ENCODE measurements at regions not wholly inside any gene's neighbourhood (a gene's known extent, or its start where the extent isn't known, plus 50 kb on each side); places are given as distances from the start of the nearest gene placed in this dataset.
A peak's percentile ranks its signal among the peaks of the same experiment; 100 is the strongest.
"Not testable (repeated sequence)": the region's sequence is repeated elsewhere in the genome, so short reads cannot be mapped to it uniquely, and the experiment has no call there.

DNA sequence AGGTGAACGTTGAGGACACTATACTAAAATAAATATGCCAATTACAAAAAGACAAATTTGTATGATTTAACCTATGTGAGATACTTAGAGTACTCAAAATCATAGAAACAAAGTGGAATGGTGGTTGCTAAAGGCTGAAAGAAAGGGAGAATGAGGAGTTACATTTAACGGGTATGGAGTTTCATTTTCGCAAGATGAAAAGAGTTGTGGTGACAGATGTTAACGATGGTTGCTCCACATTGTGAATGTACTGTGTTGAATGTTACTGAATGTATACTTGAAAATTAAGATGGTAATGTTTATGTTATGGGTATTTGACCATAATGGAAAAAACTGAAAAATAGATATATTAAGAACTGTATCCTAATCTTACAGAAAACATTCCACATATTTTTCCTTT, 51.3 kb upstream of the MOCS2 start:
- no peak for DNase-seq (ENCODE audit: extremely low read depth, low read depth)

DNA sequence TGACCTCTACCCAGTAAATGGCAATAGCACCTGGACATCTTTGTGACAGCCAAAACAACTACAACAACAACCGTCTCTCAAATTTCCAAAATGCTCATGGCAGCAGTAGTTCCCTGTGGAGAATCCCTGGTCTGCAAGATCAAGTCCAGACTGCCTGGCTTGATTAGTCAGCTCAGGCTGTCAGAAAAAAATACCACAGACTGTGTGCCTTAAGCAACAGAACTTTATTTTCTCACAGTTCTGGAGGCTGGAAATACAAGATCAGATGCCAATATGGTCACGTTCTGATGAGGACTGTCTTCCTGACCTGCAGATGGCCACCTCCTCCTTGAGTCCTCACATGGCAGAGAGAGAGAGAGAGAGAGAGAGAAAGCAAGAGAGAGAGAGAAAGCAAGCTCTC, 52.3 kb upstream of the MOCS2 start:
- no peak for DNase-seq (ENCODE audit: extremely low read depth, low read depth)

DNA sequence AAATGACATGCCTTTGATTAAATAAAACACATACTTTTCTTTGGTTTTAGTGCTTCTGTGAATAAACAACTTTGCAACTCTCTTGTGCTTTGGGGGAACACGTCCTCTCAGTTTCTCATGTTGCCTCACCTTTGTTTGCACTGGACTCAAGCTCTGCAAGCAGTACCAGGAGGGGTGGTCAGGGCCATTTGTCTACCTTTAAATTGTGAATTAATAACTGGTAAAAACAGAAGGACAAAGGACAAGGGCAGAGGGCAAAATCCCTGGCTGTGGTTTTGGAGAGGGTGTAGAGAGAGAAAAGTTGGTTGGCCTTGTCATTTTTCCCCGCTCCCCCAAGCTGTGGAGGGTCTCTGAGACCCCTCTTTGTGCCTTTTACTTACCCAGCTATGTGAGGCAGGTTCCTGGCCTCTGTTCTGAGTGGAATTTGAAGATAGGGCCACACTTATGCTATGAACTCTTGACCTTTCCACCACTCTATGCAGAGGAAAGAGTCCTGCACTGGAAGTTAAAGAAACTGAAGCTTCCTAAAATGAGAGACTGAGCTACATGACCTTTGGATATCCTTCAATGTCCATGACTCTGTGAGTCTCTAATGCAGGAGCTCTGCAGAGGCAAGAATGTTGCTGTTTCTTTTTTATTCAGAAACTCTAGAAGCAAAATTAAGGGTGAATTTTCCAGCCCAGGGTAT, 55.1 kb upstream of the MOCS2 start:
- no peak for DNase-seq (ENCODE audit: extremely low read depth, low read depth)

DNA sequence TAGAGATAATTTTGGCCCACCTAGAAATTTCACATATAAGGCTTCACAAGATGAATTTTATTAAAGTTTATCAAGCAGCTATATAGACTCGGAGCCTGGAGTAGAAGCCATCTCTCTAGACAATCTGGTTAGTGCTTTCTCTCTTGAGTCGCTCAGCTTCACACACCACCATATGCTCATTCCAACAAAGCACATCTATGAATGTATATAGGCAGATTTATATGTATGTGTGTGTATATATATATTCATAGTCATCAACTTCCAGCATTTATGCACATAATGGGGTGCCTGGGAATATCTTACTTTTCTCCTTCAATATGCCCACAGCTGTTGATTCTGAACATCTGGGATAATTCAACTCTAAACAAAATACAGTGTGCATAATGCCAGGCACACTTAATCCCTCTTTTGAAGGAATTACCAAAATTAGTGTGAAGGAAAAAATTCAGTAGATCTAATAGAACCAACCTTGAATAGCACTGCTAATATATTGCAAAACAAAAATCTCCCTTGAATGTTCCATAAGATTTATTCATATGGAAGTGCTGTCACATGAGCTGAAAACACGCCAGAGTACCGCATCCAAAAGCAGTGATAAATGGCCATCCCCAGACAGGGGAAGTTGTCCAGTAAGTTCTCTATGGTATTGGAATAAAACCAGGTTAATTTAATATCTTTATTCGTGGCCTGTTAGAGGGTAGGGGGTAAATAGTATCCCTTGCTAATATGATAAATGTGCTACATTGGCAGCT, 56.0 kb upstream of the MOCS2 start:
- DNase-seq (ENCODE audit: extremely low read depth, low read depth) = no peak

DNA sequence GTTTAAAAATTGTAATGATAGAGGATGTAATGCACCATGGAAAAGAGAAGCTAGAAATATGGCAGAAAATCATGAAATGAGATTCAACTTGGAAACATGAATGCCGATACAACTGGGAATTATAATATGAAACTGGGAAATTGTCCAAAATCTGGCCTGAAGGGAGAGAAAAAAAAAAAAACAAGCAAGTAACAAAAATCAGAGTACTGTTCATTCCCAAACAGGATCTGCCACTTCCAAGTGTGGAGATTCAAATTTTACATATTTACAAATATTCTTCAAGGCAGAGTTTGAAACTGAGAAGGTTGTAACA, 56.6 kb upstream of the MOCS2 start:
- no peak for DNase-seq (ENCODE audit: extremely low read depth, low read depth)

DNA sequence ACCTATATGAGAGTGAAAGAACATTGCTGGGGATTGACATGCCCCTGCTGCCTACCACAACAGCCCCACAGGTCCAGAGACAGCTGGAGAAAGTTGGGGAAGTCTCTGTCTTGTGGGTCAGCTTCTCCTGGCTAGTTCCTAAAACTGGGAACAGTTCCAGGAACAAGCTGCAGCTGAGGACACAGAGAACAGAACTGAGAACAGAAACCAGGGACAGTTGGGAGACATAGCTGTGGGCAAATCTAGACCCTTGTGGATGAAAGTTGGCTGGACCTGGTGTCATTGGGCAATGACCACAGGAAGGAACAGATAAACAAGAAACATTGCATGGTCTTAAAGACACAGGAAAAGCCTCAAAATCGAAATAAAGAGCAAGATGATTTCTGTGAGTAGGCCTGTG, 58.3 kb upstream of the MOCS2 start:
- DNase-seq (ENCODE audit: extremely low read depth, low read depth) = no peak

DNA sequence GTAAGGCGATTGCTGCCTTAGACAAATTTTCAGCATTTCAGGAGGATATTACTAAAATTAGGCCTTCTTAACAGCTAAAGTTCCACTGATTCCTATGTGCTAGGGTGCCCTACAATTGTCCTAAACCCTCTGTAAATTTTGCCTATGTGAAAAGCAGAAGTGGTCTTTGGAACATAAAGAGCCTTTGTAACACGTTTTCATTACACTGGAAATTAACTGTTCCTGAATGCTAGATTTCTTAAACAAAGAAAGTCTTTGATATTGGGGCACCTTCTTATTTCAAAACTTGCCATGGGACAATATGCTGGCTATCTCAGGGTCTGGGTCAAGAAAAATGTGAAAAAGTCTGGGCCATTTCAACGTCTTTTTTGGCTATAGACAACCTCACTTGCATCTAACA, 60.4 kb upstream of the MOCS2 start:
- DNase-seq (ENCODE audit: extremely low read depth, low read depth) = no peak

DNA sequence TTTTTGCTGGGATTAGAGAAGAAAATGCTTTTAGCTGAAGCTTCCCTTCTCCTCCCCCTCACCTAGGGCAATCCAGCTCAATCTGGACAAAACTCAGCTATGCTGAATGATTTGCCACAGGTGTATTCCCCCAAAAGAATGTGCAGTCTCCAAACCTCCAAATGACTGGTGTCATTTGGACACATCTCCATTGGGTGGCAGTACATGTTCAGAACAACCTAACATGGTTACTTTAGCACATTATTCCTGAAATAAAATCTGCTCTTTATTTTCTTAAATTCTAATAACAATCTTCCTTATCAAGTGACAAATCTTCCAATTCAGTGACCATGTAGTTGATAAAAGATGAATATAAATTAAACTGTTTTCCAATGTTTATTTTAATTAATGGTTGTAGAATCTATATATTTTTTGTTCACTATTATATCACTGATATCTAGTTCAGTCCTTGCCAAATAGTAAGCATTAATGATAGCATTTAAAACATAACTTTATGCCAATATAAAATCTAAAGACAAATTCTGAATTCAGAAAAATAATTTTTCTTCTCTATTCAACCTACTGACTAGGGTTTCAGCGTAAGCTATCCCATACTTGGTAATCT, 61.3 kb upstream of the MOCS2 start:
- peak; percentile 65 for DNase-seq (ENCODE audit: extremely low read depth, low read depth)

DNA sequence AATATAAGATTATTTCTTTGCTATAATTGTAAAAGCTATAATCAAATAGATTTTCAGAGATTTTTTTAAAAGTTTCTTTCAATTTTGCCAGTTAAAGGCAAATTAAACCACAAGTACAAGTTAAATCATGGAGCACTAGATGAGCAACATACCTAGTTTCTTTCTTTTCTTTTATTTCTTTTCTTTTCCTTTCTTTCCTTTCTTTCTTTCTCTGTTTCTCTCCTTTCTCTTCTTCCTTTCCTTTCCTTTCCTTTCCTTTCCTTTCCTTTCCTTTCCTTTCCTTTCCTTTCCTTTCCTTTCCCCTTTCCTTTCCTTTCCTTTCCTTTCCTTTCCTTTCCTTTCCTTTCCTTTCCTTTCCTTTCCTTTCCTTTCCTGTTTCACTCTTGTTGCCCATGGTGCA, 62.5 kb upstream of the MOCS2 start:
- not testable (repeated sequence) for DNase-seq (ENCODE audit: extremely low read depth, low read depth)

DNA sequence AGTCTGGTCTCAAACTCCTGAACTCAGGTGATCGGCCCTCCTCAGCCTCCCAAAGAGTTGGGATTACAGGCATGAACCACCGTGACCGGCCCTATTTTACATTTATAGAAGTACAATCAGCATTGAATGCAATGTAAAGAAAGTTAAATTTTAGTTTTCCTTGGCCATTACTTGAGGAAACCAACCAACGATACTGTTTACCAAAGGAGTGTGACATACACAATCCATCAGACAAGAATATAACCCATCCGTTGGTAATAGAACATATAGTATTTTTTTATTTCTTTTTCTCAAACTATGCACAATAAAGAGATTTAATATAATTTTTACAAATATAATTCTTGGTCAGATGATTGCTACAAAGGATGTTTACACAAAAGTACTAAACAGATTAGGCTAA, 63.1 kb upstream of the MOCS2 start:
- DNase-seq (ENCODE audit: extremely low read depth, low read depth) = no peak

DNA sequence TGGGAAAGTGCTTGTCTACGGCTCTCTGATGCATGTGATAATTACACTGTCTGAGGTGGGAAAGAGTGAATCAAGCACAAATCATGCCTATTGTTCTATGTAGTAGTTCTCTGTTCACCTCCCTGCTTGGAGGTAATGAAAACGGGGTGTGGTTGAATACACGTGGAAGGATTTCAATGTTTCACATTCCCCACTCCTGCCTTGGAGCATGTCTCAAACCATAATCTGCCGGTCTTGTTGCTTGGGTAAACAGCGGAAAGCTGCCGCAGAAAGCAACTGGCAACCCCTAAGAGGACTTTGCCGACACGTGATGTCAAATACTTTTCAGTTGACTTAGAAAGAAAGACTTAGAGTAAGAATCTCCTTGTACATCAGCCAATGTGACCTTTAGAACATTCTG, 63.5 kb upstream of the MOCS2 start:
- no peak for DNase-seq (ENCODE audit: extremely low read depth, low read depth)

DNA sequence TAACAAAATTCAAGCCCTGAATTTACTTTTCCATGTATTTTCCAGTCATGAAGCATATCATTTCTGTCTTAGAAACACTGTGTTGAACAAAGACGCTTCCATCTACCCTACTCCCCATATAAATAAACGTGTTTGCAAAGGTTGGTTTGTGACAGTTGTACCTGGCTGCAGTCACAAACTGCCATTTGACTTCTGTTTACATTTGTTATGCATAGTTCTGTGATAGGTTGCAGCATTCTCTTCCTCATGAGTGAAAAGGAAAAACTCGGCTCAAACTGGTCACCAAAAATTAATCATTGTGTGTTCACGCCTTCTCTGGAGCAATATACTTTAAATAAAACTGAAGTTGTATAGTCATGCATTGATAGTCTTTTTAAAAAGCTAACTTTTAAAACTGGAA, 69.3 kb upstream of the MOCS2 start:
- no peak for DNase-seq (ENCODE audit: extremely low read depth, low read depth)

DNA sequence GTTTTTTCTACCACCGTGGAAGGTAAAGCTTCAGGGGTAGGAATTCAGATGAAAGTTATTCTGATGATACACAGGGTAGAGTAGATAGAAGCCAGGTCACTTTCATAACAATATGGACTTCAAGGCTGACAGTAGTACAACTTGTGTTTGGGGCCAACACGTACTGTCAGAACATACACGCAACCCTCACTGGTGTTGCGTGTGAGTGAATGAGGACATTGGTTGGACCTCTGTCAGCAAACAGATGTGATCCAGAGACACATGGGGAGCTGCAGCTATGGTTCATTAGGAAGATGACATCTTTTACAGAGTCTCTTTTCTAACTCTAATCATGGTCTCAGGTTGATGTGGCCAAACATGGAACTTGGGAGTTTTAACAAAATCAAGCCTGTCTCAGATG, 70.1 kb upstream of the MOCS2 start:
- DNase-seq (ENCODE audit: extremely low read depth, low read depth) = no peak

DNA sequence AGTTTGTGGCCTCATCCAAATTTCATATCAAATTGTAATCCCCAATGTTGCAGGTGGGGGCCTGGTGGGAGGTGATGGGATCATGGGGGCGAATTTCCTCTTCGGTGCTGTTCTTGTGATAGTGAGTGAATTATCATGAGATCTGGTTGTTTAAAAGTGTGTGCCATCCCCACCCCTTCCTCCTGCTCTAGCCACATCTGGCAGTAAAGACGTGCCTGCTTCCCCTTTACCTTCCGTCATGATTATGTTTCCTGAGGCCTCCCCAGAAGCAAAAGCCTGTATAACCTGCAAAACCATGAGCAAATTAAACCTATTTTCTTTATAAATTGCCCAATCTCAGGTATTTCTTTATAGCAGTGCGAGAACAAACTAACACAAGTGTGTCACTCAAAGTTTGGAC, 71.0 kb upstream of the MOCS2 start:
- DNase-seq (ENCODE audit: extremely low read depth, low read depth) = no peak

DNA sequence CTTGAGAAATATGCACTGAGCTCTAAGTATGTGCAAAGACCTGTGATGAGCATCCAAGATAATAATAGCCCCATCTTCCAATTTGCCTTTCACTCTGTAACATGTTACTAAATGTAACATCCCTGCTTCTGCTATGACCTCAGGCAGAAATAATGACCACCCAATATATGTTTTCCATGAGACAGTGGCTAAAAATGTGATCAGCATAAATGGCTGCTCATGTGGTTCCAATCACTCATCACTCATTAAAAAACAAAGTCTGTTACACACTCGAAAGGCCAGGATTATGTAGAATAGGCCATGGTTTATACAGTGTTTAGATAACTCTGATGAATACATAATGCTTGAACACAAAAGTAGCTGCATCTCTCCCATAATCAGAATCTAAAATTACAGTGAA, 71.4 kb upstream of the MOCS2 start:
- DNase-seq (ENCODE audit: extremely low read depth, low read depth) = no peak

DNA sequence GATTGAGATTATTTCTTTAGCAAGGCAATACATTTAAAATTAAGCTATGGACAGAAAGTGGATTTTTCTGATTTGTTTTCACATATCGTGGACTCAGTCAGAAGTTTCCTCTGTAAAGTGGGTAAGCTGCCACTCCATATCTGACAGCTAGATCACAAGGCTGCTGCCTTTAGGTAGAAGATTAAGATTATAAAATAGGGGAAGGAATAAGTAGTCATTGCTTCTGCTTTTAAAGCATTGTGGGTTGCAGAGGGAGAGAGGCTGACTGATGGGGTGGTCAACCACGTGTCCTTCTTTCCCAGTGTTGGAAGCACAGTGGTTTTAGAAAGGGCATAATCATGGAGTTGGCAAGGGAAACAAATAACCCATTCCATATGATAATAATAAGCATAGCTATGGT, 74.3 kb upstream of the MOCS2 start:
- DNase-seq (ENCODE audit: extremely low read depth, low read depth) = no peak

DNA sequence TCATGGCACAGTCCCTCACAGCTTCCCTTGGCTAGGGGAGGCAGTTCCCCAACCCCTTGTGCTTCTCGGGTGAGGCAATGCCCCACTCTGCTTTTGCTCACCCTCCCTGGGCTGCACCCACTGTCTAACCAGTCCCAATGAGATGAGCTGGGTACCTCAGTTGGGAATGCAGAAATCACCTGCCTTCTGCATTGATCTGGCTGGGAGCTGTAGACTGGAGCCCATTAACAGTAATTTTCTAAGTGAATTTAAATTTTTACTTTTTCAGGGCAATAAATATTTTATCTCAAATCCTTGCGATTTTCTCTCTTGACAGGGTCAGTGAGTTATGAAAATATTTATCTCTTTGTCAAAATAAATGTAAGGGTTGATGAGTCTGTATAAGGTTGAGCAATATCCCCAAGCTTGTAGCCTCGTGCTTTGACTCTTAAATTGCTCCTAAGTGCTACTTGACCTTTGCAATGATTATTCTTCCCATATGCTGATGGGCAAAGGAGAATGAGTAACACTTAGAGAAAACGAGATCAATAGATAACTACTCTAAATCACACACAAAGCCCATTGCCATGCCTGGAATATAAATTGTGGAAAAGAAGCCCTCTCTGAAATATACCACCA, 82.1 kb upstream of the MOCS2 start:
- no peak for DNase-seq (ENCODE audit: extremely low read depth, low read depth)

DNA sequence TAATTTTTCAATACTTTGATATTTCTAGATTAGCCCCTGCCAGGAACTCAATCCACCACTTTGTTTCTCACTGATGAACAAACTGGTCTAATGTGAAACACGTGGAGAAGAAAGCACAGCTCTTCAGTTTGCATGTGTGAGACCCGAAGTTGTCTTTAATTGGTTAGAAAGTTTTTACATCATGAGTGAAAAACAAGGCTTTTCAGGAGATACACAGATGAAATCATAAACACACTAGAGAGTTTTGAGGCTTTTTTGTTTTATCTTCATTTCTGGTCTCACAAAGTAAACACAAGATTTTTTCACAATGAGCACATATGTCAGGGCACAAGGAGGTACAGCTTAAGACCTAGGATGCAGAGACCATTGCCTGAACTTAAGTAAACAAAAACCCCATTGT, 84.5 kb upstream of the MOCS2 start:
- DNase-seq (ENCODE audit: extremely low read depth, low read depth) = no peak

DNA sequence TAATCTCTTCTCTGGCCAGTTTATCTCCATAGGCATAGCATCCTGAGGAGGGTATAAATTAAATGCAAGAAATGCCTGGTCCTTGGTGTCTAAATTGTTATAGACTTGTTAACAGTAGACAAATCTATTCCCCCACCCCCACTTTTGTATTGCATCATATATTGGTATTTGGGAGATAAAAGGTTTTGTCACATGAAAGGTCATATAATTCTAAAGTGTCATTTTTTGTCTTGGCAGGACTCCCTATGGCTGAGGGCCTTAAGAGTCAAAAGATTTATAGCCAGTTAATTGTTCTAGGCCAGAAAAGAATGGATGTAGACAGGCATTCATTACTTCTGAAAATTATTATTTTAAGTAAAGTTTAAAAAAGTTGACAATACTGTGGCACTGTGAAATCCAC, 90.3 kb upstream of the MOCS2 start:
- DNase-seq (ENCODE audit: extremely low read depth, low read depth) = no peak

DNA sequence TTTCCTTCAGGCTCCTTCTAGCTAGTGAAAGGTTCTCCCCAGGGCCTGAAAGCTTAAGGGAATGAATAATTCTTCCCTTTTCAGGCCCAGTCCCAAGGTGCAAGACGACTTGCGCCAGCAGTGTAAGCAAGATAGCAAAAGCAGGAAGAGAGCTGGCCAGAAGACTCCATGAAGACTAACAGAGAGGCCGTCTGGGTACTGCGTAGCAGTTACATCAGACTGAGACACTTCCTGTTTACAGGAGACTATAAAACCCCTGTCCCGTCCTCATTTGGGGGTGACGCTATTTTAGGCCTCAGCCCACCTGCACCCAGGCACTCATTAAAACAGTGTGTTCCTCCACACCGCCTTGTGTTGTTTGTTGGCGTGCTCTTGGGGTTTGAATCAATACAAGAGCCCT, 90.7 kb upstream of the MOCS2 start:
- no peak for DNase-seq (ENCODE audit: extremely low read depth, low read depth)

DNA sequence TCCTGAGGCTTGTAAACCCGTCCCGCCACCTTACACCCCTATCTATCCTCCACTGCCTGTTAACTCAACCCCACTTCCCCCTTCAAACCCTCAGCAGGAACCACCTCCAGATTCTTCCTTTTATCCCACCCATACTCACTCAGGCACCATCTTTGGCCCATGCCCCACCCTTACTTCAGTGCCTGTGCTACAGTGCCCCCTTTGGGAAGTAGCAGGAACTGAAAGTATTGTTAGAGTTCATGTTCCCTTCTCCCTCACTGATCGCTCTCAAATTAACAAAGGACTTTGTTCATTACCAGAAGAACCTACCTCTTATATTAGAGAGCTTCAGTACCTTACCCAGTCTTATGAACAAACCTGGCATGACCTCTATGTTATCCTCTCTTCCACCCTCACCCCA, 92.2 kb upstream of the MOCS2 start:
- DNase-seq (ENCODE audit: extremely low read depth, low read depth) = no peak

DNA sequence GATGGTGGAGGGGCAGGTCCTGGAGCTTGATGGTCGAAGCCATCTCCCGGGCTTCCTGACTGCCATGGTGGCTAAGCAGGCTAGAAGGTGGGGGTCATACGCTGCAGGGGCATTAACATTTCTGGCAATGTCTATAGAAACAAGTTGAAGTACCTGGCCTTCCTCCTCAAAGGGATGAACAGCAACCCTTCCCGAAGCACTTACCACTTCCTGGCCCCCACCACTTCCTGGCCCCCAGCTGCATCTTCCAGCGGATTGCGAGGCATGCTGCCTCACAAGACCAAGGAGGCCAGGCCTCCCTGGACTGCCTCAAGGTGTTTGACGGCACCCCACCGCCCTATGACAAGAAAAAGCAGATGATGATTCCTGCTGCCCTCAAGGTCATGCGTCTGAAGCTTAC, 97.0 kb upstream of the MOCS2 start:
- no peak for DNase-seq (ENCODE audit: extremely low read depth, low read depth)

Data from NCI-H460 (cell line).